Right lobe of liver (tissue), 4 donors: ENCODE measurements at regions not wholly inside any gene's neighbourhood (a gene's known extent, or its start where the extent isn't known, plus 50 kb on each side); places are given as distances from the start of the nearest gene placed in this dataset.

Experiments used
- POLR2A ChIP-seq: fragments of 450-650 bp; IDR thresholded peaks from one replicate; pipeline ENCODE4 v1.6.1; 2017; ENCODE audit warnings: antibody characterized with exemption, mild to moderate bottlenecking
- TF ChIP-seq, protein P1 (sequence below), 4 donors: fragments of 200-600 bp in 3 of 4; fragments of 450-650 bp in 1 of 4; IDR thresholded peaks; one replicate each; pipeline versions ENCODE4 v1.5.1 to v1.8.0; 2016 to 2022; ENCODE audit warnings: antibody characterized with exemption in 4 of 4, mild to moderate bottlenecking in 2 of 4
- donor health status: DM: no; HTN: no; CAD: no.
- donor health status: DM: no; HTN: no; CAD: no.
- donor health status: DM: no; HTN: yes; CAD: no.

GRCh38 chr4:116357758-116358157, 727.6 kb downstream of the TRAM1L1 start:
- TF ChIP-seq, protein P1, sequence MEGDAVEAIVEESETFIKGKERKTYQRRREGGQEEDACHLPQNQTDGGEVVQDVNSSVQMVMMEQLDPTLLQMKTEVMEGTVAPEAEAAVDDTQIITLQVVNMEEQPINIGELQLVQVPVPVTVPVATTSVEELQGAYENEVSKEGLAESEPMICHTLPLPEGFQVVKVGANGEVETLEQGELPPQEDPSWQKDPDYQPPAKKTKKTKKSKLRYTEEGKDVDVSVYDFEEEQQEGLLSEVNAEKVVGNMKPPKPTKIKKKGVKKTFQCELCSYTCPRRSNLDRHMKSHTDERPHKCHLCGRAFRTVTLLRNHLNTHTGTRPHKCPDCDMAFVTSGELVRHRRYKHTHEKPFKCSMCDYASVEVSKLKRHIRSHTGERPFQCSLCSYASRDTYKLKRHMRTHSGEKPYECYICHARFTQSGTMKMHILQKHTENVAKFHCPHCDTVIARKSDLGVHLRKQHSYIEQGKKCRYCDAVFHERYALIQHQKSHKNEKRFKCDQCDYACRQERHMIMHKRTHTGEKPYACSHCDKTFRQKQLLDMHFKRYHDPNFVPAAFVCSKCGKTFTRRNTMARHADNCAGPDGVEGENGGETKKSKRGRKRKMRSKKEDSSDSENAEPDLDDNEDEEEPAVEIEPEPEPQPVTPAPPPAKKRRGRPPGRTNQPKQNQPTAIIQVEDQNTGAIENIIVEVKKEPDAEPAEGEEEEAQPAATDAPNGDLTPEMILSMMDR (IDR thresholded peaks at IDR 0.05) = no peak
- no peak for TF ChIP-seq POLR2A
